Epithelial cell of proximal tubule (primary cell): ENCODE measurements at regions not wholly inside any gene's neighbourhood (a gene's known extent, or its start where the extent isn't known, plus 50 kb on each side); places are given as distances from the start of the nearest gene placed in this dataset.
"Not testable (repeated sequence)": the region's sequence is repeated elsewhere in the genome, so short reads cannot be mapped to it uniquely, and the experiment has no call there.

Source experiments
- DNase-seq: peaks from one replicate; pipeline ENCODE4 v3.0.0-alpha.2; 2011; ENCODE audit warnings: low read depth
- H3K4me3 ChIP-seq: 2 replicates; pipeline ENCODE4 v1.5.1; 2011; ENCODE audit warnings: low read depth, mild to moderate bottlenecking, low read length
- TF ChIP-seq, protein P1 (sequence below): conservative IDR thresholded peaks from 2 replicates; pipeline ENCODE4 v1.5.1; 2012; ENCODE audit warnings: low read depth, mild to moderate bottlenecking, low read length

DNA sequence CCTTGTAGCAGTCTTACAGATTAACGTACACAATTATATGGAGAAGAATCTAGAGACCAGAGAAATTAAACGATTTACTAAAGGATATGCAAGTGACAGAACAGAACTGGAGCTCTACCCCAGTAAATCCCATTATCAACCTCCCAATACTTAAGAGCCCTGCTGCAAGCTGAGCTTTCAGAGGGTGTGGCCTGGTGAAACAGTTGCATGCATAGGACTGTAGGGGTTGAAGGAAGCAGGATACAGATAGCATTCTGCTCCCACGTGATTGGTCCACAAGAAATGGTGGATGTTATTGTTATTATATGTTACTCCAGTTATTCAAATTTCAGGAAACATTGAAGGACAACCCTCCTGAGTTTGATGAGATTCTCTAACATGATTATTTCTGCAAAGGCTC is 210.8 kb upstream of the THUMPD2 start:
- TF ChIP-seq, protein P1, sequence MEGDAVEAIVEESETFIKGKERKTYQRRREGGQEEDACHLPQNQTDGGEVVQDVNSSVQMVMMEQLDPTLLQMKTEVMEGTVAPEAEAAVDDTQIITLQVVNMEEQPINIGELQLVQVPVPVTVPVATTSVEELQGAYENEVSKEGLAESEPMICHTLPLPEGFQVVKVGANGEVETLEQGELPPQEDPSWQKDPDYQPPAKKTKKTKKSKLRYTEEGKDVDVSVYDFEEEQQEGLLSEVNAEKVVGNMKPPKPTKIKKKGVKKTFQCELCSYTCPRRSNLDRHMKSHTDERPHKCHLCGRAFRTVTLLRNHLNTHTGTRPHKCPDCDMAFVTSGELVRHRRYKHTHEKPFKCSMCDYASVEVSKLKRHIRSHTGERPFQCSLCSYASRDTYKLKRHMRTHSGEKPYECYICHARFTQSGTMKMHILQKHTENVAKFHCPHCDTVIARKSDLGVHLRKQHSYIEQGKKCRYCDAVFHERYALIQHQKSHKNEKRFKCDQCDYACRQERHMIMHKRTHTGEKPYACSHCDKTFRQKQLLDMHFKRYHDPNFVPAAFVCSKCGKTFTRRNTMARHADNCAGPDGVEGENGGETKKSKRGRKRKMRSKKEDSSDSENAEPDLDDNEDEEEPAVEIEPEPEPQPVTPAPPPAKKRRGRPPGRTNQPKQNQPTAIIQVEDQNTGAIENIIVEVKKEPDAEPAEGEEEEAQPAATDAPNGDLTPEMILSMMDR, result no peak
- H3K4me3 ChIP-seq, result no peak overlapping the region
- no peak for DNase-seq

DNA sequence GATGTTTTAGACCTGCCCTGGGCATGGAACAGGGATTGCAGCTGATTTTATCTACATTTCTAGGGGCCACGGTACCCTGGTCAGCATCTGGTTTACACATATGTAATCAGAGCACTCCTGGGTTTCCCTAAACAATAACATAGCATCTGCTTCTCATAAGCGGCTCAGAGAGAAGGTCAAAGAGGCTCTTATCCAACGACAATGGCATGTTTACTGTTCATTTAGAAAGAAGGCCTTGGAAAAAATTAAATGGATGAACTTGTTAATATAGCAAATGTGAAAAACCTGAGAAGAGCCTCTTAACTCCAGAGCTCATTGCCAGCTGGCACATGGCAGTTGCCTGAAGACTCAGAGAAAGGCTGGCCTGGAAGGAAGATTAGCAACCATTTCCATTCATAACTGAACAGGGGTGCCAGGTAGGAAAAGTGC is 202.8 kb upstream of the THUMPD2 start:
- TF ChIP-seq, protein P1, result no peak
- no peak overlapping the region for H3K4me3 ChIP-seq
- no peak for DNase-seq

DNA sequence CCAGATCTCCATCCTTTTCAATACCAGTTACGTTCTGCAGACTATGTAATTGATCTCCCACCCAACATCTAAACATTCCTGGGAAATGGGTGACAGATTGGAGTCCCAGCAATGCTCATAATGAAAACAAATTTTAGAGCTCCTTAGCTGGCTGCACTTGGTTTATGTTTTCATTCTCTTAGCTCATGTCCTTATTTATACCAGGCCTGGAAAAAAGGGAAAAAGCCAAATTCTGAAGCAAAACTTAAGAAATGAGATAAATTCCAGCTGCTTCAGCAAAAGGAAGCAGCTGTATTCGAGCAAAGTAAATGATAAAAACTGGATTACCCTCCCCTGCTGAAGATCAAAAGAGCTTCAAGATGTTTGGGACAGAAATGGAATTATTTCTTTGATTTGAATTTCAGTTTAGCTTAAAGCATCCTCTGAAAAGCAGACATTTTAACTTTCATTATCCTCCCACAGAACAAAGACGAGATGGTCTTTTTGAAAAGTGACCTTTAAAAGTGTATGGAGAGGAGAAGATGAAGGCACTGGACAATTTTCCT is 196.5 kb upstream of the THUMPD2 start:
- TF ChIP-seq, protein P1, result no peak
- DNase-seq, result no peak
- no peak overlapping the region for H3K4me3 ChIP-seq

DNA sequence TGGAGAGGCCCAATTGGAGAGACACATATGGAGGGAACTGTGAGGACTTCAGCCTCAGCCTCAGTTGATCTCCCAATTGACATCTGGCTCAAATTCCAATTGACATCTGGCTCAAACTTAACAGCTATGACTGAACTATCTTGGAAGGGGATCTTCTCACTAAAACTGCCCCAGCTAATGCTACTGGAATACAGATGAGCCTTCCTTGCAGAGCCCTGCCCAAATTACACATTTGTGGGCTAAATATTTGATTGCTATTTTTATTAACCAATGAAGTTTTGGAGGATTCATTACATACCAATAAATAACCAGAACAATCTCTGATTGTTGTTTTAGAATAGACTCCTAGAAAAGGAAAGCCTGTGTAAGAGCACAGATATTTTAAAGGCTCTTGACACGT is 189.0 kb upstream of the THUMPD2 start:
- no peak overlapping the region for H3K4me3 ChIP-seq
- no peak for DNase-seq
- TF ChIP-seq, protein P1, result no peak

DNA sequence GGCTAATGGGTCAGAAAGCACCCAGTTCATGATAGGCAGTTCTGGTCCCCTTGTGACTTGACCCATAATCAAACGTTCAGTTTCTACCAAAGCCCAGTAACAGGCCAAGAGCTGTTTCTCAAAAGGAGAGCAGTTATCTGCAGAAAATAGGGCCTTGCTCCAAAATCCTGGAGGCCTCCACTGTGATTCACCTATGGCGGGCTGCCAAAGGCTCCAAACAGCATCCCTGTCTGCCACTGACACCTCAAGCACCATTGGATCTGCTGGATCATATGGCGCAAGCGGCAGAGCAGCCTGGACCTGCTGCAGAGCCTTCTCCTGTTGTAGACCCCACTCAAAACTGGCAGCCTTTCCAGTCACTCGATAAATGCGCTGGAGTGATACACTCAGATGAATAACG is 181.6 kb upstream of the THUMPD2 start:
- not testable (repeated sequence) for DNase-seq, H3K4me3 ChIP-seq

DNA sequence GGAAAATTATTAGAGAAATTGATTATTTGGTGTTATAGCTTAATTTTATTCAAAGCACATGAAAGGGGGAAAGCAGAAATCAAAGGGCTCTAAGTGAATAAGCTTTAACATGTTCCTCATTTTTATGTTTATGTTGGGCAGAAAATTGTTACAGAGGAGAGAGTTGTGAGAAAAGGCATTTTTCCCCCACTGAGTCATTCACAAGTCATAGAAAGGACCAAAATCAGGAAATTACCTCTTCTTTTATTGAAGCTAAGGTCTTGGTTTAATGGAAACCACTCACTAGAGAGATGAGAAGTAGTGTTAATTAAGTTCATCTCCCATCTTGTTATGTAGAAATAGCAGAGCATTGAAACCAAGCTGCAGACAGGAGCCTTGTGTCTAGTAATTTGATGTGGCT is 175.3 kb upstream of the THUMPD2 start:
- DNase-seq, result no peak
- TF ChIP-seq, protein P1, result no peak
- no peak overlapping the region for H3K4me3 ChIP-seq

DNA sequence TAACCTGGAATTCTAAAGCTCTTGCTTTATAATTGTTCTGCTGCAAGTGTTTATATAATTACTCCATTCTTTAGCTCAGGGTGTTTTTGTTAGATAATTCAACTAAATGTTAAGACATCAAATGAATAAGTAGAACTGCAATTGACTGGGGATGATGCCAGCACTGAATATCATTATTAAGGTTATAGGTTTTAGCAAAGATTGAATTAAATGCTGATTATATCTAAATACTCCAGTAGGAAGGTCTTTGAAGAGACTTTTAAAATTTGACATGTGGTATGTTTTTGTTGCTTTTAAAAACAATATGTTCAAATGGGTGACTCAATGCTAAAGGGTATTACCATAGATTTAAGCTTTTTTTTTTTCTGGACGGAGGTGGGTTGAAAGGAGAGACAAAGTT is 170.1 kb upstream of the THUMPD2 start:
- TF ChIP-seq, protein P1, result no peak
- no peak for DNase-seq
- no peak overlapping the region for H3K4me3 ChIP-seq
